MM.1S (cell line): ENCODE measurements at regions not wholly inside any gene's neighbourhood (a gene's known extent, or its start where the extent isn't known, plus 50 kb on each side); places are given as distances from the start of the nearest gene placed in this dataset.

Experiments
- DNase-seq: peaks from one replicate; pipeline ENCODE4 v3.0.0-alpha.2; 2015
- H2AFZ ChIP-seq: fragments of 300-600 bp; sonication (generic); 2 replicates; pipeline ENCODE4 v1.6.0; 2016; ENCODE audit warnings: antibody characterized with exemption, low read length
- H3F3A ChIP-seq: fragments of 300-600 bp; sonication (generic); 2 replicates; pipeline ENCODE4 v1.6.1; 2016; ENCODE audit warnings: mild to moderate bottlenecking, antibody characterized with exemption, low read length, moderate library complexity, mixed read lengths; ENCODE audit not compliant: insufficient read depth
- H3K27ac ChIP-seq: fragments of 300-600 bp; sonication (generic); 2 replicates; pipeline ENCODE4 v1.5.1; 2016; ENCODE audit warnings: mild to moderate bottlenecking, low read length
- H3K27me3 ChIP-seq: fragments of 300-600 bp; sonication (generic); replicated peaks from 2 replicates; pipeline ENCODE4 v1.6.0; 2016; ENCODE audit warnings: low read length; ENCODE audit not compliant: insufficient read depth
- H3K36me3 ChIP-seq: fragments of 300-600 bp; sonication (generic); replicated peaks from 2 replicates; pipeline ENCODE4 v1.6.1; 2016; ENCODE audit warnings: mild to moderate bottlenecking, low read length, mixed read lengths; ENCODE audit not compliant: insufficient read depth
- H3K4me1 ChIP-seq: fragments of 300-600 bp; sonication (generic); 2 replicates; pipeline ENCODE4 v1.6.1; 2016; ENCODE audit warnings: low read length, mixed read lengths
- H3K4me2 ChIP-seq: fragments of 300-600 bp; sonication (generic); 2 replicates; pipeline ENCODE4 v1.6.0; 2016; ENCODE audit warnings: low read depth, low read length
- H3K4me3 ChIP-seq: fragments of 300-600 bp; sonication (generic); 2 replicates; pipeline ENCODE4 v1.5.1; 2016; ENCODE audit warnings: low read length, mixed read lengths
- H3K79me2 ChIP-seq: fragments of 300-600 bp; sonication (generic); 2 replicates; pipeline ENCODE4 v1.6.1; 2016; ENCODE audit warnings: mixed run types, low read length, mixed read lengths
- H3K9ac ChIP-seq: fragments of 300-600 bp; sonication (generic); 2 replicates; pipeline ENCODE4 v1.6.1; 2016; ENCODE audit warnings: low read length, mixed read lengths
- H3K9me2 ChIP-seq: fragments of 300-600 bp; sonication (generic); replicated peaks from 2 replicates; pipeline ENCODE4 v1.6.1; 2016; ENCODE audit warnings: mild to moderate bottlenecking, low read length, mixed read lengths; ENCODE audit not compliant: insufficient read depth
- H3K9me3 ChIP-seq: fragments of 300-600 bp; sonication (generic); replicated peaks from 2 replicates; pipeline ENCODE4 v1.6.1; 2016; ENCODE audit warnings: mild to moderate bottlenecking, low read length, mixed read lengths; ENCODE audit not compliant: insufficient read depth
- H4K20me1 ChIP-seq: fragments of 300-600 bp; sonication (generic); 2 replicates; pipeline ENCODE4 v1.6.1; 2016; ENCODE audit warnings: mild to moderate bottlenecking, low read length, moderate library complexity, mixed read lengths; ENCODE audit not compliant: insufficient read depth
- EZH2 ChIP-seq: fragments of 300-600 bp; sonication (generic); optimal IDR thresholded peaks from 2 replicates; pipeline ENCODE3; 2017; ENCODE audit warnings: low read depth, mild to moderate bottlenecking, antibody characterized with exemption, low read length, mixed read lengths
- EZH2phosphoT487 ChIP-seq: fragments of 300-600 bp; sonication (generic); IDR thresholded peaks from 2 replicates; pipeline ENCODE4 v1.6.1; 2018; ENCODE audit warnings: antibody characterized with exemption, low read length
- TF ChIP-seq, protein P1 (sequence below): fragments of 300-600 bp; sonication (generic); IDR thresholded peaks from 2 replicates; pipeline ENCODE4 v1.5.1; 2016; ENCODE audit warnings: antibody characterized with exemption, low read length, mixed read lengths

DNA sequence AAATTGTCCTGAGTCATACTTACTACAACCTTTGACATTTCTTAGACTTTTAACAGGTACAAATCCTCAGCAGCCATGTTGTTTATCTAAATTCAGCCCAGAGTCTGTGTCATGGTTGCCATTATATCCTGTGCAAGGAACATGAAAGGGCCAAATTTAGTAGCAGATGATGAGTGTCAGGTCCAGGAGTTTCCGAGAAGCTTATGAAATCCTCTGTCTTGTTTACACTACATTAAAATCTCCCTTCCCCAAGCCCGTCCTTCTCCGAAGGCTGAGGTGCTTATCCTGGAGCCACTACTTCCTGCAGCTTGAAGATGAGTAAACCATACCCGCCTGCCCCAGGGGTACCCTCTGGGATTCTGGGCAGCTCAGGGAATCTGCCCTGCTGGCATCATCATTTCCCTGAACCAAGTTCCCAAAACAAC is 102.6 kb upstream of the SERP2 start:
- H3K79me2 ChIP-seq: no peaks in the 10 kb centered on the region
- no peaks in the 10 kb centered on the region for H3K36me3 ChIP-seq
- no peaks in the 10 kb centered on the region for H3K27me3 ChIP-seq
- no peak overlapping the region for H3K27ac ChIP-seq
- DNase-seq: no peak
- no peak overlapping the region for H3K4me2 ChIP-seq
- H3K4me3 ChIP-seq: no peak overlapping the region
- no peaks in the 10 kb centered on the region for H4K20me1 ChIP-seq
- no peaks in the 10 kb centered on the region for H3K9me3 ChIP-seq
- H3F3A ChIP-seq: no peaks in the 10 kb centered on the region
- no peaks in the 10 kb centered on the region for H3K9me2 ChIP-seq
- TF ChIP-seq, protein P1, sequence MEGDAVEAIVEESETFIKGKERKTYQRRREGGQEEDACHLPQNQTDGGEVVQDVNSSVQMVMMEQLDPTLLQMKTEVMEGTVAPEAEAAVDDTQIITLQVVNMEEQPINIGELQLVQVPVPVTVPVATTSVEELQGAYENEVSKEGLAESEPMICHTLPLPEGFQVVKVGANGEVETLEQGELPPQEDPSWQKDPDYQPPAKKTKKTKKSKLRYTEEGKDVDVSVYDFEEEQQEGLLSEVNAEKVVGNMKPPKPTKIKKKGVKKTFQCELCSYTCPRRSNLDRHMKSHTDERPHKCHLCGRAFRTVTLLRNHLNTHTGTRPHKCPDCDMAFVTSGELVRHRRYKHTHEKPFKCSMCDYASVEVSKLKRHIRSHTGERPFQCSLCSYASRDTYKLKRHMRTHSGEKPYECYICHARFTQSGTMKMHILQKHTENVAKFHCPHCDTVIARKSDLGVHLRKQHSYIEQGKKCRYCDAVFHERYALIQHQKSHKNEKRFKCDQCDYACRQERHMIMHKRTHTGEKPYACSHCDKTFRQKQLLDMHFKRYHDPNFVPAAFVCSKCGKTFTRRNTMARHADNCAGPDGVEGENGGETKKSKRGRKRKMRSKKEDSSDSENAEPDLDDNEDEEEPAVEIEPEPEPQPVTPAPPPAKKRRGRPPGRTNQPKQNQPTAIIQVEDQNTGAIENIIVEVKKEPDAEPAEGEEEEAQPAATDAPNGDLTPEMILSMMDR: no peak
- no peak for TF ChIP-seq EZH2phosphoT487
- TF ChIP-seq EZH2: no peak
- H3K4me1 ChIP-seq: peaks cover 8% of the 10 kb centered on the region; the same call in 1 of the 2 replicates
- H2AFZ ChIP-seq: no peak overlapping the region
- H3K9ac ChIP-seq: no peak overlapping the region

DNA sequence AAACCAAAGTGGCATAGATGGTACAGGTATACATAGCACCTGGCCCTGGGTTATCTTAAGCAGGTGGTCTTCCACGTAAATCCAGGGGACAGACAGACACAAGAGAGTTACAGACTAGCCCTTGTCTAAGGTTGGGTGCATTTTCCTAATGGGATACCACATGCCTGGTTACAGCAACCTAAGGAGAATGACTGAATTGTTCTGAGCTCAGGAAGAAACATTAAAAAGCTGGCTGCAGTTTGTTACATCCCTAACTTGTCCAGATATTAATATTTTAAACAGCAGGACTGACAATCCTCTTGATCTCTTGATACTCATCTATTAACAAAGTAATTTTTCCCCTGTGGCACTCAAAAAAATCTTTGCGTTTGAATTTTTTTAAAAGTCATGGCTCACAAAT is 102.2 kb upstream of the SERP2 start:
- TF ChIP-seq EZH2 (no peak), EZH2phosphoT487 (no peak)
- TF ChIP-seq, protein P1: no peak
- Histone ChIP-seq H3K36me3 (no peaks in the 10 kb centered on the region), H3K27me3 (no peaks in the 10 kb centered on the region), H4K20me1 (no peaks in the 10 kb centered on the region), H3K4me3 (no peak overlapping the region), H3K4me1 (peaks cover 8% of the 10 kb centered on the region; the same call in 1 of the 2 replicates), H3F3A (no peaks in the 10 kb centered on the region), H2AFZ (no peak overlapping the region), H3K9me2 (no peaks in the 10 kb centered on the region), H3K27ac (no peak overlapping the region), H3K4me2 (no peak overlapping the region), H3K79me2 (no peaks in the 10 kb centered on the region), H3K9ac (no peak overlapping the region), H3K9me3 (no peaks in the 10 kb centered on the region)
- DNase-seq: no peak

DNA sequence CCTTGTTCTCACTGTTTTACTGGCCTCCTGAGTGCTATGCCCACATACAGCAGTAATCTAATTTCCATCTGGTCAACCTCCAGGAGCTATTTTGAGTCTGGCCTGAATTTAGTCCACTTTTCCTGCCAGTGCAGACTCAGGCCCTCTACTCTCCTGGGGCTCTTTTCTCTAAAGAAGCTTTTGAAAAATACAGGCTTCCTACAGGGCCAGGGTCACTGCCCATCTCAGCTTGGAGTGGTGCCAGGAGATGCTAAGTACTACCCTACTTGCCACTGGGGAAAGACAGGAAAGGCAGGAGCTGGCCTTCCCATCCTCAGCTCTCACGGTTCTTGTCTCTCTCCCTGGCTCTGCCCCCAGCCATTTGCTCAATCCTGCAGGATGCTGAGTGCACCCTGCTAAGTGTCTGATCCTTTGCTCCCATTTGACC is 101.7 kb upstream of the SERP2 start:
- no peak overlapping the region for H3K27ac ChIP-seq
- H3K4me1 ChIP-seq: peaks cover 8% of the 10 kb centered on the region; the same call in 1 of the 2 replicates

More for the DNA sequence above, 101.7 kb upstream of the SERP2 start:
- Histone ChIP-seq H3K4me2 (no peak overlapping the region), H3K9me2 (no peaks in the 10 kb centered on the region), H3K79me2 (no peaks in the 10 kb centered on the region), H4K20me1 (no peaks in the 10 kb centered on the region), H3F3A (no peaks in the 10 kb centered on the region), H3K9ac (no peak overlapping the region), H3K9me3 (no peaks in the 10 kb centered on the region), H3K27me3 (no peaks in the 10 kb centered on the region), H2AFZ (no peak overlapping the region), H3K4me3 (no peak overlapping the region), H3K36me3 (no peaks in the 10 kb centered on the region)
- TF ChIP-seq, protein P1: no peak
- TF ChIP-seq EZH2 (no peak), EZH2phosphoT487 (no peak)
- DNase-seq: no peak
